CD4-positive, alpha-beta T cell (primary cell): ENCODE measurements at regions not wholly inside any gene's neighbourhood (a gene's known extent, or its start where the extent isn't known, plus 50 kb on each side); places are given as distances from the start of the nearest gene placed in this dataset.

Experiments
- ATAC-seq: fragments of 200-7000 bp; cut with Tn5 transposase; one replicate; pipeline ENCODE4 v1.10.0; 2022; ENCODE audit warnings: mild to moderate bottlenecking; ENCODE audit not compliant: poor library complexity
- CTCF ChIA-PET: fragments of 350-600 bp; sonication (Branson Sonifier 250); formaldehyde crosslinking; loops from one replicate; lab custom pipeline; 2021; ENCODE audit warnings: antibody characterized with exemption, inconsistent platforms; lab: Charles Lee
- POLR2A ChIA-PET: fragments of 350-600 bp; sonication (Branson Sonifier 250); formaldehyde crosslinking; loops from one replicate; lab custom pipeline; 2021; ENCODE audit warnings: antibody characterized with exemption, inconsistent platforms; lab: Charles Lee
- DNase-seq, 14 experiments: peaks; one replicate each; pipeline ENCODE4 v3.0.0-alpha.2; 2013 to 2020; ENCODE audit warnings: mixed read lengths in 2 of 14
- H3K27ac ChIP-seq, 2 donors: one replicate each; pipeline versions ENCODE4 v1.5.1 to v1.7.0; 2013; ENCODE audit warnings: low read length in 2 of 2, low read depth in 1 of 2, mild to moderate bottlenecking in 1 of 2
- H3K27me3 ChIP-seq, 2 experiments: 1 replicate in 1 of 2; 2 replicates in 1 of 2; pipeline versions ENCODE4 v1.6.1 to v1.7.0; 2013; ENCODE audit warnings: low read length in 2 of 2, control low read depth in 1 of 2, mild to moderate bottlenecking in 1 of 2, moderate library complexity in 1 of 2; ENCODE audit not compliant: insufficient read depth in 2 of 2, control insufficient read depth in 1 of 2
- H3K36me3 ChIP-seq: one replicate; pipeline ENCODE4 v1.6.1; 2013; ENCODE audit warnings: low read length, control low read depth; ENCODE audit not compliant: insufficient read depth
- H3K4me1 ChIP-seq: one replicate; pipeline ENCODE4 v1.6.1; 2013; ENCODE audit warnings: low read length, control low read depth; ENCODE audit not compliant: insufficient read depth
- H3K4me3 ChIP-seq: one replicate; pipeline ENCODE4 v1.5.1; 2013; ENCODE audit warnings: mild to moderate bottlenecking, low read length, moderate library complexity
- H3K9me3 ChIP-seq, 2 experiments: 1 replicate in 1 of 2; 2 replicates in 1 of 2; pipeline versions ENCODE4 v1.6.1 to v1.7.0; 2013; ENCODE audit warnings: low read length in 2 of 2, mild to moderate bottlenecking in 2 of 2, control low read depth in 1 of 2, moderate library complexity in 1 of 2; ENCODE audit not compliant: control insufficient read depth in 1 of 2, insufficient read depth in 1 of 2
- H3K27ac Mint-ChIP-seq: one replicate; pipeline ENCODE4 v1.8.0; 2020; ENCODE audit warnings: mixed read lengths
- H3K27me3 Mint-ChIP-seq: one replicate; pipeline ENCODE4 v1.8.0; 2021; ENCODE audit warnings: mixed read lengths
- H3K36me3 Mint-ChIP-seq: one replicate; pipeline ENCODE4 v1.8.0; 2021; ENCODE audit warnings: low read depth, mixed read lengths
- H3K4me1 Mint-ChIP-seq: one replicate; pipeline ENCODE4 v1.8.0; 2021; ENCODE audit warnings: low read depth, mixed read lengths
- H3K4me3 Mint-ChIP-seq: one replicate; pipeline ENCODE4 v1.8.0; 2020; ENCODE audit warnings: mild to moderate bottlenecking, mixed read lengths
- H3K9me3 Mint-ChIP-seq: one replicate; pipeline ENCODE4 v1.8.0; 2020; ENCODE audit warnings: mixed read lengths
- CTCF ChIP-seq: fragments of 200-600 bp; IDR thresholded peaks from one replicate; pipeline ENCODE4 v1.8.0; 2022; ENCODE audit warnings: antibody characterized with exemption, mild to moderate bottlenecking
- intact Hi-C, 2 experiments: fragments of 100-400 bp; cut with DNase I in 1 of 2; cut with micrococcal nuclease in 1 of 2; formaldehyde crosslinking; loops; one replicate each; pipeline versions ENCODE4 v1.15.1 to v1.9.0; 2023 to 2025; cut with DNase I, micrococcal nuclease

- no peak overlapping the region for H3K4me3 ChIP-seq
- ChIA-PET POLR2A (no interaction called here), CTCF (no interaction called here)
- no peaks in the 10 kb centered on the region for H3K9me3 Mint-ChIP-seq
- DNase-seq = no peak
- no peaks in the 10 kb centered on the region for H3K36me3 ChIP-seq
- H3K4me1 ChIP-seq = no peaks in the 10 kb centered on the region
- no peak for ATAC-seq
- intact Hi-C loops = loop anchor here in 1 of 2 experiments (10.0 kb wide), 1 partner anchor 449 kb away; no protein-coding TSS in a partner anchor
- H3K27me3 ChIP-seq = no peaks in the 10 kb centered on the region
- H3K9me3 ChIP-seq = no peaks in the 10 kb centered on the region
- peaks cover 11% of the 10 kb centered on the region for H3K27me3 Mint-ChIP-seq
- no peaks in the 10 kb centered on the region for H3K36me3 Mint-ChIP-seq
- H3K27ac Mint-ChIP-seq = no peak overlapping the region
- H3K4me1 Mint-ChIP-seq = no peaks in the 10 kb centered on the region
- no peak for TF ChIP-seq CTCF
- H3K27ac ChIP-seq = no peak overlapping the region
- no peak overlapping the region for H3K4me3 Mint-ChIP-seq
These were observed 130.9 kb downstream of the NMUR2 start for GRCh38 chr5:152274224-152274623.

- Mint-ChIP-seq H3K27me3 (no peaks in the 10 kb centered on the region), H3K4me1 (no peaks in the 10 kb centered on the region), H3K27ac (no peak overlapping the region), H3K9me3 (no peaks in the 10 kb centered on the region), H3K36me3 (no peaks in the 10 kb centered on the region), H3K4me3 (no peak overlapping the region)
- ATAC-seq (no peak), DNase-seq (peak in 3 of 14 experiments; percentile 3 to 17 (median 13))
- ChIA-PET CTCF (no interaction called here), POLR2A (no interaction called here)
- H3K36me3 ChIP-seq = no peaks in the 10 kb centered on the region
- H3K27me3 ChIP-seq = no peaks in the 10 kb centered on the region
- no peak overlapping the region for H3K27ac ChIP-seq
- H3K9me3 ChIP-seq = no peaks in the 10 kb centered on the region
- TF ChIP-seq CTCF = no peak
- no peaks in the 10 kb centered on the region for H3K4me1 ChIP-seq
- no peak overlapping the region for H3K4me3 ChIP-seq
- intact Hi-C loops = loop anchor here in 1 of 2 experiments (10.0 kb wide), 1 partner anchor 447 kb away; no protein-coding TSS in a partner anchor
These were observed 133.7 kb downstream of the NMUR2 start for GRCh38 chr5:152271420-152271819.

DNA sequence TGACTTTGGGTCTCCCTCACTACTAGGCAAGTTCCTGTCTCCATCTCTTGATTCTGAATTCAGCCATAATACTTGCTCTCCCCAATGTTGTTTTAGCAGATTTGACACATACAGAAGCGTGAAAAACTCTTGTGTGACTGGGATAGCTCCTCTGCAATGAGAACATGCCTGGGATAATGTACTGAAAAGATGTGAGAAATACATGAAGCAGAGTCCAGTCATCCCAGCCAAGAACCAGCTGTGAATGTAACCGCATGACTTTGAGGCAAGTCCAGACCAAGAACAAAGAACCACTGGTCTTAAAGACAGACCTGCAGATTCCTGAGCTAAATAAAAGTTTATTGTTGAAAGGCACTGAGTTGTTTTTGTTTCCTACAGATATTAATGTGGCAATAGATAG, 135.0 kb downstream of the NMUR2 start:
- intact Hi-C loops = loop anchor here in 1 of 2 experiments (10.0 kb wide), 1 partner anchor 445 kb away; no protein-coding TSS in a partner anchor
- H3K27me3 Mint-ChIP-seq = no peaks in the 10 kb centered on the region
- H3K4me3 ChIP-seq = no peak overlapping the region
- no peaks in the 10 kb centered on the region for H3K36me3 Mint-ChIP-seq
- H3K4me1 Mint-ChIP-seq = no peaks in the 10 kb centered on the region
- POLR2A ChIA-PET = no interaction called here
- no peak for TF ChIP-seq CTCF
- ATAC-seq (no peak), DNase-seq (no peak)
- H3K4me3 Mint-ChIP-seq = no peak overlapping the region
- no peak overlapping the region for H3K27ac ChIP-seq
- no peaks in the 10 kb centered on the region for H3K36me3 ChIP-seq
- no peaks in the 10 kb centered on the region for H3K27me3 ChIP-seq
- H3K9me3 ChIP-seq = no peaks in the 10 kb centered on the region
- CTCF ChIA-PET = no interaction called here
- H3K27ac Mint-ChIP-seq = no peak overlapping the region
- no peaks in the 10 kb centered on the region for H3K9me3 Mint-ChIP-seq
- no peaks in the 10 kb centered on the region for H3K4me1 ChIP-seq
